Liver (tissue), 3 donors: ENCODE measurements at regions not wholly inside any gene's neighbourhood (a gene's known extent, or its start where the extent isn't known, plus 50 kb on each side); places are given as distances from the start of the nearest gene placed in this dataset.

Experiments used
- RAD21 ChIP-seq, 2 donors: IDR thresholded peaks; 2 replicates each; pipeline ENCODE4 v1.6.1; 2016; ENCODE audit warnings: antibody characterized with exemption in 2 of 2, mild to moderate bottlenecking in 2 of 2
- RXRA ChIP-seq, 2 donors: IDR thresholded peaks; 2 replicates each; pipeline ENCODE4 v1.6.1; 2017 to 2018; ENCODE audit warnings: antibody characterized with exemption in 2 of 2, mild to moderate bottlenecking in 1 of 2
- SP1 ChIP-seq: IDR thresholded peaks from 2 replicates; pipeline ENCODE4 v1.6.1; 2018; ENCODE audit warnings: antibody characterized with exemption, mild to moderate bottlenecking
- YY1 ChIP-seq: IDR thresholded peaks from 2 replicates; pipeline ENCODE4 v1.6.1; 2016; ENCODE audit warnings: antibody characterized with exemption, mild to moderate bottlenecking
- TF ChIP-seq, protein P1 (sequence below): IDR thresholded peaks from 2 replicates; pipeline ENCODE4 v1.6.1; 2016; ENCODE audit warnings: antibody characterized with exemption, mild to moderate bottlenecking
- TF ChIP-seq, protein P2 (sequence below): fragments of 150-350 bp; IDR thresholded peaks from 2 replicates; pipeline ENCODE4 v1.5.1; 2017; ENCODE audit warnings: improper control_type of control experiment, low read depth, low read length; ENCODE audit not compliant: missing input control
- TF ChIP-seq, protein P3 (sequence below): IDR thresholded peaks from 2 replicates; pipeline ENCODE4 v1.6.1; 2016; ENCODE audit warnings: antibody characterized with exemption
- TF ChIP-seq, protein P4 (sequence below): IDR thresholded peaks from 2 replicates; pipeline ENCODE4 v1.6.1; 2016; ENCODE audit warnings: antibody characterized with exemption
- donor health status: healthy.
- donor health status: healthy.

DNA sequence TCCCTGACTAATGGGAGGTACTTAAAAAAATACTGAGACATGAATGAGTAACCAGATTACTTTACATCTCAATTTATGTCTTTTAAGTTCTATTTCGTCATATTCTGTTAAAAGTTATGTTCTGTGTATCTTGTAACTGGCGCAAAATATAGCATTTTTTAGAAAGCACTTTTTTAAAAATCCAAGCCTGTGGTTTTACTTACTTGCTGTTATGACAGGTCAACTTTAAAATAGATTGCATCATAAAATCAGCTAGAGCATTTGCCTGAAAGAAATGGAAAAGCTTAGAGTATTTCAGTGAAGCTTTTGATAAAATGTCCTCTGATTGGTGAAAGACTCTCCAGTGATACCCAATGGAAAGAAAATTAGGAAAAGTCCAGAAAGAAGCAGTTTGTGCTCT lies 1892.3 kb upstream of the TENM3 start:
- TF ChIP-seq, protein P1, sequence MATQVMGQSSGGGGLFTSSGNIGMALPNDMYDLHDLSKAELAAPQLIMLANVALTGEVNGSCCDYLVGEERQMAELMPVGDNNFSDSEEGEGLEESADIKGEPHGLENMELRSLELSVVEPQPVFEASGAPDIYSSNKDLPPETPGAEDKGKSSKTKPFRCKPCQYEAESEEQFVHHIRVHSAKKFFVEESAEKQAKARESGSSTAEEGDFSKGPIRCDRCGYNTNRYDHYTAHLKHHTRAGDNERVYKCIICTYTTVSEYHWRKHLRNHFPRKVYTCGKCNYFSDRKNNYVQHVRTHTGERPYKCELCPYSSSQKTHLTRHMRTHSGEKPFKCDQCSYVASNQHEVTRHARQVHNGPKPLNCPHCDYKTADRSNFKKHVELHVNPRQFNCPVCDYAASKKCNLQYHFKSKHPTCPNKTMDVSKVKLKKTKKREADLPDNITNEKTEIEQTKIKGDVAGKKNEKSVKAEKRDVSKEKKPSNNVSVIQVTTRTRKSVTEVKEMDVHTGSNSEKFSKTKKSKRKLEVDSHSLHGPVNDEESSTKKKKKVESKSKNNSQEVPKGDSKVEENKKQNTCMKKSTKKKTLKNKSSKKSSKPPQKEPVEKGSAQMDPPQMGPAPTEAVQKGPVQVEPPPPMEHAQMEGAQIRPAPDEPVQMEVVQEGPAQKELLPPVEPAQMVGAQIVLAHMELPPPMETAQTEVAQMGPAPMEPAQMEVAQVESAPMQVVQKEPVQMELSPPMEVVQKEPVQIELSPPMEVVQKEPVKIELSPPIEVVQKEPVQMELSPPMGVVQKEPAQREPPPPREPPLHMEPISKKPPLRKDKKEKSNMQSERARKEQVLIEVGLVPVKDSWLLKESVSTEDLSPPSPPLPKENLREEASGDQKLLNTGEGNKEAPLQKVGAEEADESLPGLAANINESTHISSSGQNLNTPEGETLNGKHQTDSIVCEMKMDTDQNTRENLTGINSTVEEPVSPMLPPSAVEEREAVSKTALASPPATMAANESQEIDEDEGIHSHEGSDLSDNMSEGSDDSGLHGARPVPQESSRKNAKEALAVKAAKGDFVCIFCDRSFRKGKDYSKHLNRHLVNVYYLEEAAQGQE = no peak
- TF ChIP-seq, protein P2, sequence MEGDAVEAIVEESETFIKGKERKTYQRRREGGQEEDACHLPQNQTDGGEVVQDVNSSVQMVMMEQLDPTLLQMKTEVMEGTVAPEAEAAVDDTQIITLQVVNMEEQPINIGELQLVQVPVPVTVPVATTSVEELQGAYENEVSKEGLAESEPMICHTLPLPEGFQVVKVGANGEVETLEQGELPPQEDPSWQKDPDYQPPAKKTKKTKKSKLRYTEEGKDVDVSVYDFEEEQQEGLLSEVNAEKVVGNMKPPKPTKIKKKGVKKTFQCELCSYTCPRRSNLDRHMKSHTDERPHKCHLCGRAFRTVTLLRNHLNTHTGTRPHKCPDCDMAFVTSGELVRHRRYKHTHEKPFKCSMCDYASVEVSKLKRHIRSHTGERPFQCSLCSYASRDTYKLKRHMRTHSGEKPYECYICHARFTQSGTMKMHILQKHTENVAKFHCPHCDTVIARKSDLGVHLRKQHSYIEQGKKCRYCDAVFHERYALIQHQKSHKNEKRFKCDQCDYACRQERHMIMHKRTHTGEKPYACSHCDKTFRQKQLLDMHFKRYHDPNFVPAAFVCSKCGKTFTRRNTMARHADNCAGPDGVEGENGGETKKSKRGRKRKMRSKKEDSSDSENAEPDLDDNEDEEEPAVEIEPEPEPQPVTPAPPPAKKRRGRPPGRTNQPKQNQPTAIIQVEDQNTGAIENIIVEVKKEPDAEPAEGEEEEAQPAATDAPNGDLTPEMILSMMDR = no peak
- TF ChIP-seq RAD21 (IDR thresholded peaks at IDR 0.05) = no peak
- TF ChIP-seq, protein P3, sequence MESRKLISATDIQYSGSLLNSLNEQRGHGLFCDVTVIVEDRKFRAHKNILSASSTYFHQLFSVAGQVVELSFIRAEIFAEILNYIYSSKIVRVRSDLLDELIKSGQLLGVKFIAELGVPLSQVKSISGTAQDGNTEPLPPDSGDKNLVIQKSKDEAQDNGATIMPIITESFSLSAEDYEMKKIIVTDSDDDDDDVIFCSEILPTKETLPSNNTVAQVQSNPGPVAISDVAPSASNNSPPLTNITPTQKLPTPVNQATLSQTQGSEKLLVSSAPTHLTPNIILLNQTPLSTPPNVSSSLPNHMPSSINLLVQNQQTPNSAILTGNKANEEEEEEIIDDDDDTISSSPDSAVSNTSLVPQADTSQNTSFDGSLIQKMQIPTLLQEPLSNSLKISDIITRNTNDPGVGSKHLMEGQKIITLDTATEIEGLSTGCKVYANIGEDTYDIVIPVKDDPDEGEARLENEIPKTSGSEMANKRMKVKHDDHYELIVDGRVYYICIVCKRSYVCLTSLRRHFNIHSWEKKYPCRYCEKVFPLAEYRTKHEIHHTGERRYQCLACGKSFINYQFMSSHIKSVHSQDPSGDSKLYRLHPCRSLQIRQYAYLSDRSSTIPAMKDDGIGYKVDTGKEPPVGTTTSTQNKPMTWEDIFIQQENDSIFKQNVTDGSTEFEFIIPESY = no peak
- no peak for TF ChIP-seq RXRA (IDR thresholded peaks at IDR 0.05)
- no peak for TF ChIP-seq SP1
- no peak for TF ChIP-seq YY1
- TF ChIP-seq, protein P4, sequence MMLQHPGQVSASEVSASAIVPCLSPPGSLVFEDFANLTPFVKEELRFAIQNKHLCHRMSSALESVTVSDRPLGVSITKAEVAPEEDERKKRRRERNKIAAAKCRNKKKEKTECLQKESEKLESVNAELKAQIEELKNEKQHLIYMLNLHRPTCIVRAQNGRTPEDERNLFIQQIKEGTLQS = no peak
